Calu3 (cell line): ENCODE measurements at regions not wholly inside any gene's neighbourhood (a gene's known extent, or its start where the extent isn't known, plus 50 kb on each side); places are given as distances from the start of the nearest gene placed in this dataset.

Experiments
- BruUV-seq: library from RNA; stranded (reverse); fragments of 400-500 nt; replicated peaks from 2 replicates; lab custom pipeline; 2021; lab: Mats Ljungman, UMichigan
- CTCF ChIA-PET: fragments of 300-600 bp; sonication (Branson Sonifier 250); formaldehyde crosslinking; loops from one replicate; lab custom pipeline; 2022; ENCODE audit warnings: antibody characterized with exemption; lab: Charles Lee
- DNase-seq: peaks from one replicate; pipeline ENCODE4 v3.0.0; 2022
- H3K27ac Mint-ChIP-seq: one replicate; pipeline ENCODE4 v1.8.0; 2022; ENCODE audit warnings: mixed read lengths; ENCODE audit not compliant: unreplicated experiment
- H3K27me3 Mint-ChIP-seq: one replicate; pipeline ENCODE4 v1.8.0; 2022; ENCODE audit warnings: mixed read lengths; ENCODE audit not compliant: unreplicated experiment
- H3K36me3 Mint-ChIP-seq: one replicate; pipeline ENCODE4 v1.8.0; 2022; ENCODE audit warnings: mild to moderate bottlenecking, moderate library complexity, mixed read lengths; ENCODE audit not compliant: insufficient read depth, unreplicated experiment
- H3K4me1 Mint-ChIP-seq: one replicate; pipeline ENCODE4 v1.8.0; 2022; ENCODE audit warnings: mild to moderate bottlenecking, low read depth, mixed read lengths; ENCODE audit not compliant: unreplicated experiment
- H3K4me3 Mint-ChIP-seq: one replicate; pipeline ENCODE4 v1.8.0; 2022; ENCODE audit warnings: mild to moderate bottlenecking, low read depth, moderate library complexity, mixed read lengths; ENCODE audit not compliant: unreplicated experiment
- H3K9me3 Mint-ChIP-seq: one replicate; pipeline ENCODE4 v1.8.0; 2022; ENCODE audit warnings: low read depth, mixed read lengths; ENCODE audit not compliant: unreplicated experiment
- intact Hi-C: fragments of 100-400 bp; cut with micrococcal nuclease; formaldehyde crosslinking; loops from one replicate; pipeline ENCODE4 v1.10.0; 2022; ENCODE audit not compliant: unreplicated experiment
- TF ChIP-seq, protein P1 (sequence below): fragments of 200-600 bp; IDR thresholded peaks from one replicate; pipeline ENCODE4 v1.8.0; 2022; ENCODE audit warnings: antibody characterized with exemption; ENCODE audit not compliant: unreplicated experiment

DNA sequence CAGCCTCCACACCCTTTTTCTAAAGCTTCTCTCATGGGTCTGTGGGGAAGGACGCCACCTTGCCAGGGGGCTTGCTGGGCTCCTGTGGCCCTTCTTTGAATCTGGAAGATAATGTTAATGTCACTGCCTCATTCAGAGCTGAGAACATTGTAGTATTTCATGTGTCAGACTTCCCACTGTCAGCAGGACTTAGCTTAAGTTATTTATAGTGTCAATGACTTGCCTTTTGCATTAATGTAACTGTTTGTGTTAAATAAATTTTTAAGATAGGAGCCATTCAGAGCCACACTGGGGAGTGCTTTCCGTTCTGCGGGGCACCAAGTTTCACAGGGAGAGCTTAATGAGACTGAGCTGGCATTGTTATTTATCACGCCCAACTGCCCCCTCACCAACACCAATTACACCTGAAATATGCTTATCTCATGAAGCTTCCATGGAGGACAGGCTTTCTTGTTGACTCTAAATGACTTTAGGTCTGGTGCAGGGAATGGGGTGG is 226.9 kb upstream of the UBL3 start:
- no peaks in the 10 kb centered on the region for H3K9me3 Mint-ChIP-seq
- H3K27me3 Mint-ChIP-seq, result peaks cover 5% of the 10 kb centered on the region
- H3K27ac Mint-ChIP-seq, result no peak overlapping the region
- H3K36me3 Mint-ChIP-seq, result no peaks in the 10 kb centered on the region
- DNase-seq, result no peak
- no peak overlapping the region for H3K4me3 Mint-ChIP-seq
- TF ChIP-seq, protein P1, sequence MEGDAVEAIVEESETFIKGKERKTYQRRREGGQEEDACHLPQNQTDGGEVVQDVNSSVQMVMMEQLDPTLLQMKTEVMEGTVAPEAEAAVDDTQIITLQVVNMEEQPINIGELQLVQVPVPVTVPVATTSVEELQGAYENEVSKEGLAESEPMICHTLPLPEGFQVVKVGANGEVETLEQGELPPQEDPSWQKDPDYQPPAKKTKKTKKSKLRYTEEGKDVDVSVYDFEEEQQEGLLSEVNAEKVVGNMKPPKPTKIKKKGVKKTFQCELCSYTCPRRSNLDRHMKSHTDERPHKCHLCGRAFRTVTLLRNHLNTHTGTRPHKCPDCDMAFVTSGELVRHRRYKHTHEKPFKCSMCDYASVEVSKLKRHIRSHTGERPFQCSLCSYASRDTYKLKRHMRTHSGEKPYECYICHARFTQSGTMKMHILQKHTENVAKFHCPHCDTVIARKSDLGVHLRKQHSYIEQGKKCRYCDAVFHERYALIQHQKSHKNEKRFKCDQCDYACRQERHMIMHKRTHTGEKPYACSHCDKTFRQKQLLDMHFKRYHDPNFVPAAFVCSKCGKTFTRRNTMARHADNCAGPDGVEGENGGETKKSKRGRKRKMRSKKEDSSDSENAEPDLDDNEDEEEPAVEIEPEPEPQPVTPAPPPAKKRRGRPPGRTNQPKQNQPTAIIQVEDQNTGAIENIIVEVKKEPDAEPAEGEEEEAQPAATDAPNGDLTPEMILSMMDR, result no peak
- intact Hi-C loops, result no loop called here
- CTCF ChIA-PET, result no interaction called here
- H3K4me1 Mint-ChIP-seq, result no peaks in the 10 kb centered on the region
- no TSS peak for BruUV-seq

DNA sequence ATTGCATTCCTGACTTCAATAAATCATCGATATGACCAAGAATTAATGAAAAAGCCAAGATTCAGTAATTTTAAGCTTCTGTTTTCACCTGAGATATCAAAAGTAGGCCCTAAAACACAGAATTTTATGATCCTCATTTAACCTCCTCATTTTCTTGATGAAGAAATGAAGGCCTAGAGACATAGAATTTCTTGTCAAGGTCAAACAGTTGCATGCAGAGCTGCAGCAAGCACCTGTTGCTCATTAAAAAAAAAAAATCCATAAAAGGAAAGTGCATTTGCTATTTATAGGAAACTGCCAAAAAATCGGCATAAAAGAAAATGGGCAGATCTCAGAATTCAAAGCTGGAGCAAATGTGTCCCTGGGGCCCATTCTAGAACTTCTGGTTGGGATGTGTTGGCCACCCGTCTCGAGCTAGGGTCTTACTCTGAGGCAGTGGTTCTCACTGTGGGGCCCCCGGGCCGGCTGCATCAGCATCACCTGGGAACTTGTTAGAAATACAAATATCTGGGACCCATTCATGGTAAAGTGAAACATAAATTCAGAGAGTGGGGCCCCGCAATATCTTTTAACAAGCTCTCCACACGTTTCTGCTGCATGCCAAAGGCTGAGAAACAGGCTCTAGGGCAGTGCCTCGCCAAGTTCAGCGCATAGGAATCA is 224.7 kb upstream of the UBL3 start:
- CTCF ChIA-PET, result no interaction called here
- intact Hi-C loops, result no loop called here
- no peak for DNase-seq
- no TSS peak for BruUV-seq
- H3K27ac Mint-ChIP-seq, result no peak overlapping the region
- no peaks in the 10 kb centered on the region for H3K4me1 Mint-ChIP-seq
- H3K36me3 Mint-ChIP-seq, result no peaks in the 10 kb centered on the region
- TF ChIP-seq, protein P1, result no peak
- H3K9me3 Mint-ChIP-seq, result no peaks in the 10 kb centered on the region
- H3K27me3 Mint-ChIP-seq, result no peaks in the 10 kb centered on the region
- H3K4me3 Mint-ChIP-seq, result no peak overlapping the region

DNA sequence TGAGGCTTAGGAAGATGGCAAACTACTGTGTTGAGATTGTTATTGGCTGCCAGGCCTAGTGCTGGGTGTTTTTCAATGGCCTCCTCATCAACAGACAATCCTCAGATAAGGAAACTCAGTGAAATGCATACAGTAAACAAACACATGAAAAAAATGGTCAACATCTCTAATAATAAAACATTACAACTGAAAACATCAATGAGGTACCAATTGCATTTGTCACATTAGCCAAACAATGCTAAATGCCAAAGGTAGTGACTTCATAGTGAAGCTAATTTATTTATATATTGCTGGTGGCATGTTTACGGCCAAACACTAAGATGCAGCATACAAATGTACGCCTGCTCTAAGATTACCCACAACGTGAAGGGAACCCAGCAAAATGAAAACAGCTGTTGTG is 224.0 kb upstream of the UBL3 start:
- intact Hi-C loops, result no loop called here
- no peak overlapping the region for H3K4me3 Mint-ChIP-seq
- no peak for DNase-seq
- no peaks in the 10 kb centered on the region for H3K9me3 Mint-ChIP-seq
- H3K36me3 Mint-ChIP-seq, result no peaks in the 10 kb centered on the region
- no peaks in the 10 kb centered on the region for H3K4me1 Mint-ChIP-seq
- H3K27ac Mint-ChIP-seq, result no peak overlapping the region
- TF ChIP-seq, protein P1, result no peak
- BruUV-seq, result no TSS peak
- H3K27me3 Mint-ChIP-seq, result no peaks in the 10 kb centered on the region
- CTCF ChIA-PET, result no interaction called here

DNA sequence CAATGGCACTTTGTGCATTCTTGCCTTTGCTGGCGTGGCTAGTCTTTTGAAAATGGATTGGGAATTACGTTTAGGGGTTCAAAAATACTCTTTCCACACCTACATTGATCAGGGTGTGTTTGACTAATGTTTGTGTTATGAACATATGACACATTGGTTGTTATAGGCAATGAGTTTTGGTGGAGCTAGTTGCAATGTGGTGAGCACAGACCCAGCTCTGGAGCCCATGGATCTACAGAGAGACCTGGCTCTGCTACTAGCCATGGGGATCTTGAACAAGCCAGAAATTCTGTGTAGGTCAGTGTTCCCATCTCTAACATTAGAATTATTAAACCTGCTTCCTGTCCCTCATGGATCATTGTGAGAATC is 222.4 kb upstream of the UBL3 start:
- Mint-ChIP-seq H3K27ac (no peak overlapping the region), H3K4me1 (no peaks in the 10 kb centered on the region), H3K9me3 (no peaks in the 10 kb centered on the region), H3K36me3 (no peaks in the 10 kb centered on the region), H3K27me3 (no peaks in the 10 kb centered on the region), H3K4me3 (no peak overlapping the region)
- no TSS peak for BruUV-seq
- no peak for DNase-seq
- intact Hi-C loops, result no loop called here
- TF ChIP-seq, protein P1, result no peak
- CTCF ChIA-PET, result no interaction called here
